ENCODE measurements at regions not wholly inside any gene's neighbourhood (a gene's known extent, or its start where the extent isn't known, plus 50 kb on each side); places are given as distances from the start of the nearest gene placed in this dataset.

DNA sequence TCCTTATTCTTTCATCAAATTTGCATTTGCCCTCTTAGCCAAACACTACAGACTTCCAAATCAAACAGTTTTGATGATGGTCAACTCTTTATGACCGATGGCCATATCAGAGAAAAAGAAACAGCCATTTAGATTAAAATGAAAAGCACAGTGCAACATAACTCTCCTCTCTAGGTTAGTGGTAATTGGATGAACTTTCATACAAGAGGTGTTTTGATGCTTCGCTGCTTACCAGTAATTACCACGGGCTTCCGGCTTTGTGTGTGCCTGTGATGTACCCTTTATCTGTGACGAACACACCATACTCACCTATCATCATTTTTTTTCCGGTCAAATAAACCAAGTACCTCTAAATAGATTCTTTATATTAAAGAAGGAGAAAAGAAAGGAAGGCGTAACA, 181.8 kb downstream of the FOXA2 start:
- Mint-ChIP-seq H3K9me3 (no peaks in the 10 kb centered on the region), H3K36me3 (ENCODE audit: insufficient read depth) (no peaks in the 10 kb centered on the region), H3K4me3 (no peak overlapping the region), H3K4me1 (ENCODE audit: low read depth) (no peaks in the 10 kb centered on the region), H3K27me3 (ENCODE audit: low read depth) (peaks cover 3% of the 10 kb centered on the region)
- ATAC-seq: no peak
- no peak for DNase-seq

DNA sequence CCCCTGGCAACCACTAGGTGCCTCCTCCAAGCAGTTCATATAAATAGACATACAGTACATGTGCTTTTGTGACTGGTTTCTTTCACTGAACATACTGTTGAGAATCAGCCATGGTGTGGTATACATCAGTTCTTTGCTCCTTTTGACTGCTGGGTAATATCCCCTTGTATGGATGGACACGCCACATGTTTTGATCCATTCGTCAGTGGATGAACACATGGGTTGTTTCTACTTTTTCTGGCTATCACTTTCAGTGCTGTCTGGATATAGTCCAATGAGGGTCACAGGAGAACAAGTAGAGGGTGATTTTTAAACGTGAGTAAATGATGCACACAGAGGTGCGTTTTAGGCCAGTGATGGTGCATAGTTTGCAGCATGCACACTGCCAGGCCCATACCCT, 183.9 kb downstream of the FOXA2 start:
- no peaks in the 10 kb centered on the region for H3K9me3 Mint-ChIP-seq
- no peak overlapping the region for H3K4me3 Mint-ChIP-seq
- H3K36me3 Mint-ChIP-seq (ENCODE audit: insufficient read depth): no peaks in the 10 kb centered on the region
- H3K4me1 Mint-ChIP-seq (ENCODE audit: low read depth): no peaks in the 10 kb centered on the region
- peaks cover 3% of the 10 kb centered on the region for H3K27me3 Mint-ChIP-seq (ENCODE audit: low read depth)
- ATAC-seq (no peak), DNase-seq (no peak)

DNA sequence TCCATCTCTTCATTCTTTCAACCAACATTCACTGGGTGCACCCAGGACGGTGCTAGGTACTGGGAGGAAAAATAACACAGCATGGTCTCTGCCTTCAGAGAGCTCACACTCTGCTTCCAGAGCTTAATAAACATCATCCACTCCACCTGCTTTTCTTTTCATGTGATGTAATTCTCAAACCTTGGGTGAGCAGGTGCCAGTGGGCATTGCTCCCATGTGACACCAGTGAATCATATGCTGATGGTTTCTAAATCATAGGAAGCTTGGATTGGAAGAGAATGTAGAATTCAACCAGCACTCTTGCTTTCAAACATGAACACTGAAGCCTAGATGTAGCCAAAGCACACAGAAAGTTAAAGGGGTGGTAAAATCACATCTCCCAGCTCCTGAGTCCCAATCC, 189.8 kb downstream of the FOXA2 start:
- Mint-ChIP-seq H3K9me3 (no peaks in the 10 kb centered on the region), H3K4me1 (ENCODE audit: low read depth) (no peaks in the 10 kb centered on the region), H3K27me3 (ENCODE audit: low read depth) (no peaks in the 10 kb centered on the region), H3K4me3 (no peak overlapping the region), H3K36me3 (ENCODE audit: insufficient read depth) (no peaks in the 10 kb centered on the region)
- DNase-seq: no peak
- ATAC-seq: no peak

DNA sequence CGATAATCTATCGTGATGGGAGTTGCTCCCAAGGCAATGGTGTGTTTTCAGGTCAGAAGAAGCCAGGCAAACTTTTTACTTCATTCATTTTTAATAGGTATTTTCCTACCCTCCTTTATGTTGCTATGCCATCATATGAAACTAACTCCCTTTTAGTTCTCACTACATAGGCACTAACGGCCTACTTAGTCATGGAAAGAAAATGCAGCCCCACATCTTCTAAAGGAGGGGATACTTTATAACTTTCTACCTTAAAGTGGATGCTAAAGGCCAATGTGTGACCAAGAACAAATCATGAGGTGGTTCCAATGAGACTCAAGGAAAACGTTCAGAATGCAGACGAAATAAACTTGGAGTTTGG, 193.8 kb downstream of the FOXA2 start:
- ATAC-seq: no peak
- Mint-ChIP-seq H3K4me3 (no peak overlapping the region), H3K4me1 (ENCODE audit: low read depth) (no peaks in the 10 kb centered on the region), H3K9me3 (no peaks in the 10 kb centered on the region), H3K36me3 (ENCODE audit: insufficient read depth) (no peaks in the 10 kb centered on the region), H3K27me3 (ENCODE audit: low read depth) (no peaks in the 10 kb centered on the region)
- no peak for DNase-seq

DNA sequence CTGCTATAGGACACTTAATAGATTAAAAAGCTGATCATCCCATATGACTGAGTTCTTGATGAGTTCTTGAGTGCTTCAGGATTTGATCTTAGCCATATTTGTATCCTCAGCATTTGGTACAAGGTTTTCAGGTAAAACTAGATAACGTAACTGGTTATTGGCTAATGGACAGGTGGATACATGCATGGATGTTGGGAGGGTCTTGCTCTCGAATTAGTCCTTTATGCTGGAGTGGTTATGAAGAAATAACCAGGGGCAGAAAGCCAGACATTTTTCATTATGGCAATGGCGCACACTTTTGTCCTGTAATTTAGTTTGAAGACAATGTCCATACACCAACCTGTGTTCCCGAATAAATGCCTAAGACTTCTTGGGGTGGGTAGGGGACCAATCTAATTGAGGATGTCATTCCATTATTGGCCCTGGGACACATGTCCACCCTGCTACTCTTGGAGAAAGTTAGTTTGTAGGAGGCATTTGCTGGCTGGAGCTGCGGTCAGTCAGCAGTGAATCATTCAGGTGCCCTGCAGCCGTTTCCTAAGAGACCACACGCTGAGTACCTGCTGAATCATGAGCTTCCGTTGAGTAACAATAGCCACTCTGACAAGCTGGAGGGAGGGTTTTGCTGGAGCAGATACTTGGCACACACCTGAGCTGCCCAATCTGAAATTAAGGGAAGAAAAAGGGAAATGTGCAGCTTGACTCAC, 194.4 kb downstream of the FOXA2 start:
- H3K9me3 Mint-ChIP-seq: no peaks in the 10 kb centered on the region
- no peak overlapping the region for H3K4me3 Mint-ChIP-seq
- H3K36me3 Mint-ChIP-seq (ENCODE audit: insufficient read depth): no peaks in the 10 kb centered on the region
- DNase-seq (no peak), ATAC-seq (no peak)
- H3K27me3 Mint-ChIP-seq (ENCODE audit: low read depth): no peaks in the 10 kb centered on the region
- no peaks in the 10 kb centered on the region for H3K4me1 Mint-ChIP-seq (ENCODE audit: low read depth)

DNA sequence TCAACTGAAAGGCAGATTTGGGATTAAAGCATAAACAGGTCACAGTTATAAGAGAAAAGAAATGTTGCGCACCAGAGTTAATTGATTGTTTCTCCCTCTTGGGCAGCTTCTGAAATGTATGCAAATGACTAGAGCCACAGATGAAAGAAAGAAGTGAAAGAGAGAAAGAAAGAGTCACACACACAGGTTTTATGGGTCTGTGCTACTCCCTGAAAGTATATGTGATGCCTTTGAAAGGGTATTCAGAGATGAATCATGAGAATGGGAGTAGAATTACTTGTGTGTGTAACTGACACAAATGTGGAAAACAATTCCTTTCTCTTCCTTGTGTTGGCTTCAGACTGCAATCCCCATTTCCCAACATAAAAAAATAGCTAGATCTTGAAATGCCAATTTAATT, 196.9 kb downstream of the FOXA2 start:
- DNase-seq: no peak
- Mint-ChIP-seq H3K9me3 (no peaks in the 10 kb centered on the region), H3K27me3 (ENCODE audit: low read depth) (no peaks in the 10 kb centered on the region), H3K4me1 (ENCODE audit: low read depth) (no peaks in the 10 kb centered on the region), H3K36me3 (ENCODE audit: insufficient read depth) (no peaks in the 10 kb centered on the region), H3K4me3 (no peak overlapping the region)
- ATAC-seq: no peak

DNA sequence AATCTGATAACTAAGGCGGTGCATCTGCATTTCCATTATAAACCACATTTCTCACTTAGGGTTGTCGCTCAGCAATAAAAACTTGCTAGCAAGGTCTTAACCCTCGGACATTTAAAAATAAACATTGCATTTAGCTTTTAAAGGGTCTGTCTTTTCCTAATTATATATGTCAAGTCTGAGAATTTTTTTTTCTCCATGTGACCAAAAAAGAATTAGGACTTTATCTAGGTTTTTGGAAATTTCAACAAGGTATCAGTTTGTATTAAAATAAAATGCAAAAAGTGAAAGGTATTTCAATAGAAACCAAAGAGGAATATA, 198.1 kb downstream of the FOXA2 start:
- DNase-seq (no peak), ATAC-seq (no peak)
- no peaks in the 10 kb centered on the region for H3K27me3 Mint-ChIP-seq (ENCODE audit: low read depth)
- no peaks in the 10 kb centered on the region for H3K36me3 Mint-ChIP-seq (ENCODE audit: insufficient read depth)
- no peaks in the 10 kb centered on the region for H3K9me3 Mint-ChIP-seq
- H3K4me1 Mint-ChIP-seq (ENCODE audit: low read depth): no peaks in the 10 kb centered on the region
- no peak overlapping the region for H3K4me3 Mint-ChIP-seq

DNA sequence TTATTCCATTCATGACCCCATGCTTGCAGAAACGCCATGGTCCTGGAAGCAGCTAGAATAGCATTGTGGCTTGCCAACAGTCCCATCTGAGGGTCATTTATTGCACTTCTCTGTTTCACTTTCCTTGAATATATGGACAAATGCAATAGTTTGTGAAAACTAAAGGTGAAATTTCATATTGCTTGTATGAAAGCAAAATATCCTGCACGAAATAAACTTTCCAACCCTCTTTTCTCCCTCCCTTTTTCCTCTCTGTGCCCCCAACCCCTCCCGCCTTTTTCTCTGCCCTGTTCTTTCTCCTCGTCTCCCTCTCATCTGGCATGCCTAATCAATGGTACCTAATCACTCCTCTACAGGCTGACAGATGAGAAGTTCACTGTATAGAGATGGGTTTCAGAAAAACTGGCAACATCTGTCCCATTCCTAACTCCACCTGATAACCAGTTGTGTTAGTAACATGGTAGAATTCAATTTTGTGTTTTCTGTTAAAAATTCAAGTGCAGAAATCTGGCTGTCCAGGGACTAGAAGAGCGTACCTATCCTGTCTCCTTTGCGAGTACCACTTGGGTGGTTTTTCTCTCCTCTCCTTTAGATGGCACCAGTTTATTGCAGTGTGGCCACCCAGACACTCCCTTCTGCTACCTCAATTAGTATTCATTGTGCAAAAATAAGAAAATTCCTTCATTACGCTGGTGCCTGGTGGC, 198.6 kb downstream of the FOXA2 start:
- Mint-ChIP-seq H3K9me3 (peaks cover 2% of the 10 kb centered on the region), H3K36me3 (ENCODE audit: insufficient read depth) (no peaks in the 10 kb centered on the region), H3K4me1 (ENCODE audit: low read depth) (no peaks in the 10 kb centered on the region), H3K27me3 (ENCODE audit: low read depth) (no peaks in the 10 kb centered on the region), H3K4me3 (no peak overlapping the region)
- DNase-seq (no peak), ATAC-seq (no peak)

DNA sequence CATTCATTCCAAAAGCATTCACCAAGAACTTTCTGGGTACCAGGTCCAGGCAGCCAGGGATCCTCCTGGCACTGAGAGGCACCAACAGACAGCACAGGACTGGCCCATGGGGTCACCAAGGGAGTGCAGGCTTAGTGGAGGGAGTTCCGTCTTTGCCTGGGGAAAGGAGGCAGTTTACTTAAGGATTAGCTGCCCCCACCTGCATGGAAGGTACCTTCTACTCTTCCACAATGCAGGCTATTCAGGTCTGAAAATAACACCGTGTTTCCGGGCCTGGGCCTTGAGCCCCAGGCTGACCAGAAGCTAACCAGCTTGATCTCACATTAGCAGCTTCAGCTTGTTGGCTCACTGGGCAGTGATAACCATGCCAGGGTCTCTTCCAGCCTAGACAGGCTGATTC, 199.4 kb downstream of the FOXA2 start:
- H3K4me1 Mint-ChIP-seq (ENCODE audit: low read depth): no peaks in the 10 kb centered on the region
- H3K9me3 Mint-ChIP-seq: peaks cover 3% of the 10 kb centered on the region
- no peak overlapping the region for H3K4me3 Mint-ChIP-seq
- H3K36me3 Mint-ChIP-seq (ENCODE audit: insufficient read depth): no peaks in the 10 kb centered on the region
- no peak for ATAC-seq
- no peaks in the 10 kb centered on the region for H3K27me3 Mint-ChIP-seq (ENCODE audit: low read depth)
- no peak for DNase-seq

DNA sequence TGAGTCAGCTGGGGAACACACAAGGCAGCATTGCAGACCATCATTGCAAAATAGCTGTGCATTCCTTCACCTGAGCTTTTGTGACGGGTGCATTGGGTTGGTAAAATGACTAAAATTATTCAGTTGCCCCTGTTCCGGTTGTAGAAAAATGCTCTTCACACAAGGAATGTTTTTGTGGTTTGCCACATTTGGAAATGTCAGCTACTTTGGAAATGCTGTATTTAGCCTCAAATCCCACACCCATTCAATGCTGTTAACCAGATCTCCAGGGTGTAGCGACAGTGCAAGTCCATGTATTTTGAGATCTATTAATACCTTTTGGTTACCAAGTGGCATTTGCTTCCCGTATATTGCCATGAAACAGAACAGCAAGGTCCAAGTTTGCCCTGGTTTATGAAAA, 201.2 kb downstream of the FOXA2 start:
- H3K27me3 Mint-ChIP-seq (ENCODE audit: low read depth): no peaks in the 10 kb centered on the region
- ATAC-seq (no peak), DNase-seq (no peak)
- H3K9me3 Mint-ChIP-seq: peaks cover 3% of the 10 kb centered on the region
- no peak overlapping the region for H3K4me3 Mint-ChIP-seq
- no peaks in the 10 kb centered on the region for H3K36me3 Mint-ChIP-seq (ENCODE audit: insufficient read depth)
- no peaks in the 10 kb centered on the region for H3K4me1 Mint-ChIP-seq (ENCODE audit: low read depth)

DNA sequence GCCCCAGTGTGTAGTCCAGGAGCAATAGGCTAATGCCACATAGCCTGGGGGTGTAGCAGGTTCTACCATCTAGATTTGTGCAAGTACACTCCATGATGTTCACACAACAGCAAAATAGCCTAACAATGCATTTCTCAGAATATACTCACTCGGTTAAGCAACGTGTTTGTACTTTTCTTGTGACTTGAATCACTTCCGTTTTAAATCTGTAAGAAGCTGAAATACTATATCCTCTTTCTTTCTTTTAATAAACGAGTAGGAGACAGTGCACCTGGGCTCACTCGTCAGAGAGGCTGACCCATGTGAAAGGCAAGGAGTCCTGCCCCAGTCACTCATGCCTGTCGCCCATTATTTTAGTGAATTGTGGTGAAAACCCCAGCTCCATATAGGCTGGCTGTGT, 201.6 kb downstream of the FOXA2 start:
- no peak for ATAC-seq
- no peaks in the 10 kb centered on the region for H3K4me1 Mint-ChIP-seq (ENCODE audit: low read depth)

DNA sequence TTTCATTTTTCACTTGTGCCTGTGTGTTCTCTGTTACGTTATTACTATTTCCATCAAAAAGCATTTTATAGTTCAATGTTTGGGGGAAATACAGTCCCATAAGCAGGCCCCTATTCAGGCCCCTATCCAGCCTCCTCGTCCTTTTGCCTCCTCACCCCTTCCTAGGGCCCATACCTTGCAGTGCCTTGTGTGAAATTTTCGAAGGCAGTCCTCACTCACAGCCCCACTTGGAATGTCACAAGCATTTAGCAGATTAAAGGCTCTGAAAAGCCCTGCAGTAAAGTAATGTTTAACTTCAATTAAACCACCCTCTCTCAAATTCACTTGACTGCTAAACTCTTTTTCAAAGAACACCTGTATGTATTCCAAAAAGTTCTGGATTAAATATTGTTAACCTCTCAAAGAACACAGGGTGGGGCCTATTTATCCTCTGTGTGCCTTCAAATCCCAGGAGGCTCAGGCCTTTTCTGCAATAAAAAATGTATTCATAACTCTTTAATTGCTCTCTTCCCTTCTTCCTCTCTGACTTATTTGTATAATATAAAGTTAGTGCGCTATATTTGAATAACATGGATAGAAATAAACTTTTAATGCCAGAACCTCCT, 202.5 kb downstream of the FOXA2 start:
- Mint-ChIP-seq H3K27me3 (ENCODE audit: low read depth) (no peaks in the 10 kb centered on the region), H3K4me3 (no peak overlapping the region), H3K4me1 (ENCODE audit: low read depth) (no peaks in the 10 kb centered on the region), H3K9me3 (peaks cover 3% of the 10 kb centered on the region), H3K36me3 (ENCODE audit: insufficient read depth) (no peaks in the 10 kb centered on the region)
- DNase-seq: no peak
- no peak for ATAC-seq

More for the DNA sequence above, 201.6 kb downstream of the FOXA2 start:
- Mint-ChIP-seq H3K4me3 (no peak overlapping the region), H3K27me3 (ENCODE audit: low read depth) (no peaks in the 10 kb centered on the region), H3K9me3 (peaks cover 3% of the 10 kb centered on the region), H3K36me3 (ENCODE audit: insufficient read depth) (no peaks in the 10 kb centered on the region)
- no peak for DNase-seq

DNA sequence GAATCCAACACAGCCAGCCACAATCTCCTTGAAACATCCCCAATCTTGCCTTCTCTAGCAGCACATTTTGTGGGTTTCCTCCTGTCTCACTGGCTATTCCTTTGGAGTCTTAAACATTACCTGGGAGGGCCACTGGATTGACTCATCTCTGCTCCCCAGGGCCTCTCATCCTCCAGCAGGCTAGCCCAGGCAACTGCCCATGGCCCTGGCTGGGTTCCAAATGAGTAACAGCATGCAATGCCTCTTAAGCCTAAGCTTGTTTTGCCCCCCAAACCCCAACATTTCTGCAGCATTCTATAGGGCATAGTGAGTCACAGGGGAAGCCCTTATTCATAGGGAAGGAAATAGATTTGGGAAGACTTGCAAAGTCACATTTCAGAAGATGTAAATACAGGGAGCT, 204.9 kb downstream of the FOXA2 start:
- H3K4me3 Mint-ChIP-seq: no peak overlapping the region
- peaks cover 3% of the 10 kb centered on the region for H3K9me3 Mint-ChIP-seq
- DNase-seq: no peak

DNA sequence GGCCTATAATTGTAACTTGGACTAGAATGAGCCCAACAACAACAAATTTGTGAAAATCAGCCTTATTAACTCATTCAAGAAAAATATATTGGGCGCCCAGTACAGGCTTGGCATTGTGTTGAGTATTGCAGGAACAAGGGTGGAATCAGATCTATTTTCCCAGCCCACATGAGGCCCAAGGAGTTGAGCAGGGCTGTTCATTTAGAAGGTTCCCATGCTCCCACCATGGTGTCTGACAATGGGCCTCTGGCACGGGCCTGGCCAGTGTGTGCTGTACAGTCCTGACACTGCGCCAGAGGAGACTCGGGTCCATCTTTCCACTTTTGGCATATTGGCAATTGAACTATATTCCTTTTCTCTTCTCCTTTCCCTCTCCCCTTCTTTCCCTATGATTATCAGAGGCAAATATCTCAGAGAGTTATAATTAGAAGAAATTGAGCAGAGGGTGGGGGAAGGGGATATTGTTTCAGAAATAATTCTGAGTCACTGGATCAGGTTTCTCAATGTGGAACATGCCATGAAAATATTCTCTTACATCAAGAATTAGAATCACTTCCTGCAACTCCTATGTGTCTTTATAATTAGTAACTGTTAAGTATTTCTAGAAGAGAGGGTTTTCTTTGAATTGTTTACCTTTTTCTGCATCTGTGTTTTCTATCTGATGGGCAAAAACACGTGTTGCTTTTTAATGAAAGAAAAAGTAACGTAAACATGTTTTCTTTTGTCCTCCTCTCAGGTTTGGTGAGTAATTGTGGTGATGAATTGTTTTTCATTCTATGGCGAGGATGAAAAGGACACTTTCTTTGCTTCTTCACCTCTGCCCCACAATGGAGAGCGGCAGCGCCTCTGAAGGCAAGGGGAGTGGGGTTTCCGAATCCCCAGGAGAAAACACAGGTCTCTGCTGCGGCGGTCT, 209.4 kb downstream of the FOXA2 start:
- Mint-ChIP-seq H3K9me3 (no peaks in the 10 kb centered on the region), H3K36me3 (ENCODE audit: insufficient read depth) (no peaks in the 10 kb centered on the region), H3K27me3 (ENCODE audit: low read depth) (no peaks in the 10 kb centered on the region), H3K4me1 (ENCODE audit: low read depth) (peaks cover 3% of the 10 kb centered on the region), H3K4me3 (no peak overlapping the region)
- DNase-seq (no peak), ATAC-seq (no peak)

More for the DNA sequence above, 204.9 kb downstream of the FOXA2 start:
- no peak for ATAC-seq
- Mint-ChIP-seq H3K36me3 (ENCODE audit: insufficient read depth) (no peaks in the 10 kb centered on the region), H3K27me3 (ENCODE audit: low read depth) (no peaks in the 10 kb centered on the region), H3K4me1 (ENCODE audit: low read depth) (no peaks in the 10 kb centered on the region)

Data from activated T-cell treated with anti-CD3 and anti-CD28 coated beads, Interleukin-2, amount 50 U/mL, for 4 hours (primary cell).